Tibial nerve (tissue), 4 donors: ENCODE measurements at regions not wholly inside any gene's neighbourhood (a gene's known extent, or its start where the extent isn't known, plus 50 kb on each side); places are given as distances from the start of the nearest gene placed in this dataset.

Experiments
- DNase-seq, 2 donors: peaks; one replicate each; pipeline ENCODE4 v3.0.0-alpha.2; 2019; ENCODE audit warnings: low spot score in 2 of 2
- H3K27ac ChIP-seq, 4 donors: fragments of 200-600 bp; sonication (generic) in 3 of 4; one replicate each; pipeline ENCODE4 v1.5.1; 2017 to 2019; ENCODE audit warnings: mild to moderate bottlenecking in 1 of 4
- H3K27me3 ChIP-seq, 2 donors: fragments of 200-600 bp; sonication (generic) in 1 of 2; one replicate each; pipeline versions ENCODE4 v1.5.1 to v1.6.0; 2017 to 2019
- H3K36me3 ChIP-seq, 3 donors: fragments of 200-600 bp; sonication (generic); one replicate each; pipeline ENCODE4 v1.5.1; 2018 to 2019
- H3K4me1 ChIP-seq, 4 donors: fragments of 200-600 bp; sonication (generic) in 3 of 4; one replicate each; pipeline ENCODE4 v1.5.1; 2017 to 2019
- H3K4me3 ChIP-seq, 4 donors: fragments of 200-600 bp; sonication (generic) in 3 of 4; one replicate each; pipeline ENCODE4 v1.5.1; 2017 to 2019; ENCODE audit warnings: mild to moderate bottlenecking in 1 of 4, moderate library complexity in 1 of 4
- H3K9me3 ChIP-seq, 4 donors: fragments of 200-600 bp; sonication (generic) in 3 of 4; one replicate each; pipeline ENCODE4 v1.5.1; 2017 to 2019
- CTCF ChIP-seq, 5 experiments: fragments of 200-600 bp in 3 of 5; fragments of 450-650 bp in 2 of 5; sonication (generic) in 3 of 5; IDR thresholded peaks; one replicate each; pipeline ENCODE4 v1.5.1; 2016 to 2019; ENCODE audit warnings: antibody characterized with exemption in 5 of 5, mild to moderate bottlenecking in 3 of 5, moderate library complexity in 2 of 5
- EP300 ChIP-seq, 2 donors: sonication (generic); formaldehyde crosslinking; IDR thresholded peaks; one replicate each; pipeline ENCODE4 v1.6.1; 2017; ENCODE audit warnings: antibody characterized with exemption in 2 of 2, mild to moderate bottlenecking in 1 of 2
- POLR2A ChIP-seq, 2 donors: fragments of 450-650 bp; IDR thresholded peaks; one replicate each; pipeline ENCODE4 v1.6.1; 2017; ENCODE audit warnings: antibody characterized with exemption in 2 of 2, mild to moderate bottlenecking in 2 of 2, moderate library complexity in 2 of 2
- WGBS, 2 donors: methylation state at CpG; one replicate each; pipeline ENCODE4 v1.1.5; 2018; 5-methylcytosine and 5-hydroxymethylcytosine counted together

GRCh38 chr6:14987490-14987889 lies 258.4 kb upstream of the JARID2 start:
- H3K9me3 ChIP-seq = no peaks in the 10 kb centered on the region

GRCh38 chr6:14992382-14992781 lies 253.5 kb upstream of the JARID2 start:
- no peak for DNase-seq
- no peak for TF ChIP-seq EP300 (IDR thresholded peaks at IDR 0.05)
- 90 to 92% methylated on average over 3 of the region's 3 CpGs for WGBS, 2 donors
- Histone ChIP-seq H3K4me1 (no peaks in the 10 kb centered on the region), H3K4me3 (no peak overlapping the region), H3K27ac (no peak overlapping the region), H3K36me3 (no peaks in the 10 kb centered on the region), H3K9me3 (no peaks in the 10 kb centered on the region), H3K27me3 (no peaks in the 10 kb centered on the region)

More at GRCh38 chr6:14987490-14987889, 258.4 kb upstream of the JARID2 start:
- no peak overlapping the region for H3K27ac ChIP-seq
- TF ChIP-seq POLR2A (IDR thresholded peaks at IDR 0.05) (no peak), CTCF (IDR thresholded peaks at IDR 0.05) (no peak), EP300 (IDR thresholded peaks at IDR 0.05) (no peak)
- H3K27me3 ChIP-seq = no peaks in the 10 kb centered on the region
- WGBS, 2 donors = 75 to 83% methylated on average over 4 of the region's 4 CpGs
- no peak for DNase-seq
- H3K36me3 ChIP-seq = no peaks in the 10 kb centered on the region
- H3K4me1 ChIP-seq = peaks cover 0 to 15% (median 9%) of the 10 kb centered on the region in 4 donors
- no peak overlapping the region for H3K4me3 ChIP-seq

GRCh38 chr6:14995208-14995607 lies 250.7 kb upstream of the JARID2 start:
- H3K27me3 ChIP-seq = no peaks in the 10 kb centered on the region
- peak overlapping the region in 2 of 4 donors; percentile 23 to 41 for H3K27ac ChIP-seq
- TF ChIP-seq POLR2A (IDR thresholded peaks at IDR 0.05) (no peak), EP300 (IDR thresholded peaks at IDR 0.05) (no peak), CTCF (IDR thresholded peaks at IDR 0.05) (no peak)
- H3K9me3 ChIP-seq = no peaks in the 10 kb centered on the region
- no peak for DNase-seq
- 40 to 49% methylated on average over 5 of the region's 5 CpGs for WGBS, 2 donors
- no peaks in the 10 kb centered on the region for H3K36me3 ChIP-seq
- H3K4me3 ChIP-seq = no peak overlapping the region
- H3K4me1 ChIP-seq = no peaks in the 10 kb centered on the region

GRCh38 chr6:14995966-14996602 lies 249.8 kb upstream of the JARID2 start:
- no peak for DNase-seq
- Histone ChIP-seq H3K36me3 (no peaks in the 10 kb centered on the region), H3K9me3 (no peaks in the 10 kb centered on the region), H3K4me3 (no peak overlapping the region), H3K4me1 (no peaks in the 10 kb centered on the region), H3K27ac (peak overlapping the region in 1 of 4 donors; percentile 31), H3K27me3 (no peaks in the 10 kb centered on the region)
- WGBS, 2 donors = 85 to 87% methylated on average over 12 of the region's 12 CpGs
- TF ChIP-seq POLR2A (IDR thresholded peaks at IDR 0.05) (no peak), CTCF (IDR thresholded peaks at IDR 0.05) (no peak), EP300 (IDR thresholded peaks at IDR 0.05) (no peak)

- TF ChIP-seq CTCF (IDR thresholded peaks at IDR 0.05) = no peak
- no peak for TF ChIP-seq POLR2A (IDR thresholded peaks at IDR 0.05)
- TF ChIP-seq EP300 (IDR thresholded peaks at IDR 0.05) = no peak
Observed at GRCh38 chr6:14996892-14997291, 249.0 kb upstream of the JARID2 start.

More at GRCh38 chr6:14996892-14997291, 249.0 kb upstream of the JARID2 start:
- 82 to 86% methylated on average over 4 of the region's 4 CpGs for WGBS, 2 donors
- Histone ChIP-seq H3K36me3 (no peaks in the 10 kb centered on the region), H3K27me3 (no peaks in the 10 kb centered on the region), H3K4me3 (no peak overlapping the region), H3K27ac (no peak overlapping the region), H3K9me3 (no peaks in the 10 kb centered on the region), H3K4me1 (no peaks in the 10 kb centered on the region)
- no peak for DNase-seq
